Neural progenitor cell (in vitro differentiated cells): ENCODE measurements at regions not wholly inside any gene's neighbourhood (a gene's known extent, or its start where the extent isn't known, plus 50 kb on each side); places are given as distances from the start of the nearest gene placed in this dataset.
A peak's percentile ranks its signal among the peaks of the same experiment; 100 is the strongest.

Experiments used
- DNase-seq: peaks from one replicate; pipeline ENCODE4 v3.0.0-alpha.2; 2016; ENCODE audit warnings: low spot score
- H2AFZ ChIP-seq: fragments of 200-600 bp; sonication (generic); replicated peaks from 2 replicates; pipeline ENCODE4 v1.6.1; 2016; ENCODE audit warnings: antibody characterized with exemption
- H3F3A ChIP-seq: fragments of 200-600 bp; sonication (generic); 2 replicates; pipeline ENCODE4 v1.6.1; 2016; ENCODE audit warnings: antibody characterized with exemption, low read depth
- H3K27ac ChIP-seq: fragments of 200-600 bp; sonication (generic); 2 replicates; pipeline ENCODE4 v1.5.1; 2016; ENCODE audit warnings: mild to moderate bottlenecking
- H3K27me3 ChIP-seq: fragments of 200-600 bp; sonication (generic); 2 replicates; pipeline ENCODE4 v1.6.1; 2016; ENCODE audit warnings: mild to moderate bottlenecking, moderate library complexity
- H3K36me3 ChIP-seq: fragments of 200-600 bp; sonication (generic); 2 replicates; pipeline ENCODE4 v1.5.1; 2016
- H3K4me1 ChIP-seq: fragments of 200-600 bp; sonication (generic); 2 replicates; pipeline ENCODE4 v1.6.1; 2016; ENCODE audit warnings: mixed run types
- H3K4me2 ChIP-seq: fragments of 200-600 bp; sonication (generic); 2 replicates; pipeline ENCODE4 v1.6.1; 2016
- H3K4me3 ChIP-seq: fragments of 200-600 bp; sonication (generic); 2 replicates; pipeline ENCODE4 v1.5.1; 2016
- H3K79me2 ChIP-seq: fragments of 200-600 bp; sonication (generic); 2 replicates; pipeline ENCODE4 v1.6.1; 2016; ENCODE audit warnings: low read depth
- H3K9ac ChIP-seq: fragments of 200-600 bp; sonication (generic); 2 replicates; pipeline ENCODE4 v1.6.1; 2016
- H3K9me3 ChIP-seq: fragments of 200-600 bp; sonication (generic); 2 replicates; pipeline ENCODE4 v1.5.1; 2016; ENCODE audit warnings: low read depth
- H4K20me1 ChIP-seq: fragments of 200-600 bp; sonication (generic); 2 replicates; pipeline ENCODE4 v1.6.1; 2016; ENCODE audit warnings: low read depth
- H3K27ac Mint-ChIP-seq: 3 replicates; pipeline ENCODE4 v1.8.0; 2021; ENCODE audit warnings: mixed read lengths
- H3K27me3 Mint-ChIP-seq: 2 replicates; pipeline ENCODE4 v1.8.0; 2022; ENCODE audit warnings: low read depth, mild to moderate bottlenecking, inconsistent platforms, moderate library complexity, mixed read lengths; ENCODE audit not compliant: insufficient read depth
- H3K36me3 Mint-ChIP-seq: 3 replicates; pipeline ENCODE4 v1.8.0; 2021; ENCODE audit warnings: mixed read lengths
- H3K4me1 Mint-ChIP-seq: 3 replicates; pipeline ENCODE4 v1.8.0; 2021; ENCODE audit warnings: mixed read lengths
- H3K4me3 Mint-ChIP-seq: 3 replicates; pipeline ENCODE4 v1.8.0; 2021; ENCODE audit warnings: mild to moderate bottlenecking, moderate library complexity, mixed read lengths
- H3K9me3 Mint-ChIP-seq: 3 replicates; pipeline ENCODE4 v1.8.0; 2020; ENCODE audit warnings: mixed read lengths
- CTCF ChIP-seq: fragments of 200-600 bp; sonication (generic); IDR thresholded peaks from 2 replicates; pipeline ENCODE4 v1.5.1; 2017; ENCODE audit warnings: antibody characterized with exemption, mild to moderate bottlenecking
- EZH2 ChIP-seq: fragments of 200-600 bp; sonication (generic); IDR thresholded peaks from 2 replicates; pipeline ENCODE4 v1.6.1; 2017; ENCODE audit warnings: antibody characterized with exemption, mild to moderate bottlenecking, moderate library complexity
- EZH2phosphoT487 ChIP-seq: fragments of 200-600 bp; sonication (generic); IDR thresholded peaks from 2 replicates; pipeline ENCODE4 v1.6.1; 2017; ENCODE audit warnings: antibody characterized with exemption

DNA sequence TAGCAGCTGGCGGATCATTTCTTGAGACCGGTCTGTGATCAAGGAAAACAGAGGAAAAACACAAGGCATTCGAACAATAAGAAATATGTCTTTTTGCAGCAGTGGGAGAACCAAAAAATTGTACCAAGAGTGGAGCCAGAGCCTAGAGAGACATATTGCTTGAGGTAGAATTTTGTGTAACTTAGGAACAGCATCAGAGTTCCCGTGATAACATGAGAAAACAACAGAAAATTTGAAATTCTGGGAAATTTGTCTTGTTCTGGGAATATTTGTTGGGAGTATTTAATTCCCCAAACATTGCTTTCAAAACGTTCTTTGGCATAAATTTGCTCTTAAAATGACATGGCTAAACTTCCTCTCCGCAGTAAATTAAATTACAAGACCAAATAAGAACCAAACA, 267.5 kb downstream of the GPD2 start:
- no peak overlapping the region for H3K9ac ChIP-seq
- no peak for DNase-seq
- no peaks in the 10 kb centered on the region for H3K79me2 ChIP-seq
- H3K9me3 Mint-ChIP-seq: no peaks in the 10 kb centered on the region
- no peaks in the 10 kb centered on the region for H3K36me3 Mint-ChIP-seq
- no peak overlapping the region for H3K27ac Mint-ChIP-seq
- TF ChIP-seq EZH2: no peak
- no peak for TF ChIP-seq CTCF
- TF ChIP-seq EZH2phosphoT487: no peak
- no peaks in the 10 kb centered on the region for H3F3A ChIP-seq
- no peaks in the 10 kb centered on the region for H4K20me1 ChIP-seq
- no peaks in the 10 kb centered on the region for H3K27me3 Mint-ChIP-seq
- no peak overlapping the region for H3K4me2 ChIP-seq
- H3K9me3 ChIP-seq: no peaks in the 10 kb centered on the region
- H3K4me1 Mint-ChIP-seq: no peaks in the 10 kb centered on the region
- H3K27me3 ChIP-seq: no peaks in the 10 kb centered on the region
- no peaks in the 10 kb centered on the region for H3K36me3 ChIP-seq
- no peaks in the 10 kb centered on the region for H3K4me1 ChIP-seq
- H3K4me3 Mint-ChIP-seq: no peak overlapping the region
- no peak overlapping the region for H2AFZ ChIP-seq
- H3K27ac ChIP-seq: no peak overlapping the region
- H3K4me3 ChIP-seq: no peak overlapping the region

- TF ChIP-seq EZH2phosphoT487 (no peak), CTCF (no peak)
- H3F3A ChIP-seq: no peaks in the 10 kb centered on the region
- Mint-ChIP-seq H3K36me3 (no peaks in the 10 kb centered on the region), H3K27ac (no peak overlapping the region), H3K27me3 (no peaks in the 10 kb centered on the region), H3K9me3 (no peaks in the 10 kb centered on the region), H3K4me1 (no peaks in the 10 kb centered on the region), H3K4me3 (no peak overlapping the region)
- no peak overlapping the region for H3K4me3 ChIP-seq
- no peak for DNase-seq
- no peak overlapping the region for H3K27ac ChIP-seq
- H3K36me3 ChIP-seq: no peaks in the 10 kb centered on the region
- H4K20me1 ChIP-seq: no peaks in the 10 kb centered on the region
- no peaks in the 10 kb centered on the region for H3K9me3 ChIP-seq
- H2AFZ ChIP-seq: no peak overlapping the region
- H3K27me3 ChIP-seq: no peaks in the 10 kb centered on the region
- H3K4me1 ChIP-seq: no peaks in the 10 kb centered on the region
- H3K9ac ChIP-seq: no peak overlapping the region
- no peaks in the 10 kb centered on the region for H3K79me2 ChIP-seq
- H3K4me2 ChIP-seq: no peak overlapping the region
Observed at GRCh38 chr2:156704132-156704531, 268.0 kb downstream of the GPD2 start.

DNA sequence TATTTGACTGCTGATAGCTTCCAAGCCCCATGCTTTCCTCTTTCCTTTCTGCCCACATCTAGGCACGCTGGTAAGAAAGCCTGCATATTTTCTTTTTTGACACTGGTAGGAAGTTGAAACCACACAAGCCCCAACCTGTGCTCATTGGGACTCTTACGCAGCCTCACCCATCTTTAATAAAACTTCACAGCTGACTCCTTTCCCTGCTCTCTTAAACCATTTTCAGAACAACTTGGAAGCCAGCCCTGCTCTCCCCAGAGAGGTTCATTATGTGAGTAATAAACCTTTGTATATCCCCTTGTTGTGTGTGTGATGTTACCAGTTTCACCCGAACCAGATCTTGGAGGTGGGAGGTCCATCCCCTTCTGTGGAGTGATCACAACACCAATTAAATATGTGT, 268.4 kb downstream of the GPD2 start:
- H2AFZ ChIP-seq: no peak overlapping the region
- no peaks in the 10 kb centered on the region for H3K79me2 ChIP-seq
- no peaks in the 10 kb centered on the region for H3K9me3 ChIP-seq
- H3K4me2 ChIP-seq: no peak overlapping the region
- H3K27me3 Mint-ChIP-seq: no peaks in the 10 kb centered on the region
- no peak overlapping the region for H3K27ac Mint-ChIP-seq
- no peak overlapping the region for H3K27ac ChIP-seq
- no peaks in the 10 kb centered on the region for H3K36me3 ChIP-seq
- no peak for DNase-seq
- no peak for TF ChIP-seq EZH2phosphoT487
- no peak for TF ChIP-seq EZH2
- TF ChIP-seq CTCF: no peak
- H3K27me3 ChIP-seq: no peaks in the 10 kb centered on the region
- H3K36me3 Mint-ChIP-seq: no peaks in the 10 kb centered on the region
- no peak overlapping the region for H3K4me3 Mint-ChIP-seq
- H3F3A ChIP-seq: no peaks in the 10 kb centered on the region
- H3K9ac ChIP-seq: no peak overlapping the region
- H3K4me1 ChIP-seq: no peaks in the 10 kb centered on the region
- H4K20me1 ChIP-seq: no peaks in the 10 kb centered on the region
- no peaks in the 10 kb centered on the region for H3K4me1 Mint-ChIP-seq
- no peaks in the 10 kb centered on the region for H3K9me3 Mint-ChIP-seq
- H3K4me3 ChIP-seq: no peak overlapping the region

GRCh38 chr2:156706576-156706975, 270.4 kb downstream of the GPD2 start:
- peak overlapping the region; percentile 24 for H2AFZ ChIP-seq
- no peaks in the 10 kb centered on the region for H3K27me3 ChIP-seq
- no peak overlapping the region for H3K27ac Mint-ChIP-seq
- H3K4me1 ChIP-seq: no peaks in the 10 kb centered on the region
- no peaks in the 10 kb centered on the region for H3K27me3 Mint-ChIP-seq
- no peaks in the 10 kb centered on the region for H3F3A ChIP-seq
- TF ChIP-seq CTCF (no peak), EZH2 (no peak), EZH2phosphoT487 (no peak)
- no peak overlapping the region for H3K27ac ChIP-seq
- no peak overlapping the region for H3K4me2 ChIP-seq
- no peaks in the 10 kb centered on the region for H3K36me3 Mint-ChIP-seq
- no peaks in the 10 kb centered on the region for H3K79me2 ChIP-seq
- DNase-seq: no peak
- no peaks in the 10 kb centered on the region for H3K36me3 ChIP-seq
- H3K4me1 Mint-ChIP-seq: no peaks in the 10 kb centered on the region
- H3K9me3 ChIP-seq: no peaks in the 10 kb centered on the region
- no peak overlapping the region for H3K4me3 ChIP-seq
- peaks cover 3% of the 10 kb centered on the region for H3K9me3 Mint-ChIP-seq
- no peak overlapping the region for H3K9ac ChIP-seq
- H3K4me3 Mint-ChIP-seq: no peak overlapping the region
- no peaks in the 10 kb centered on the region for H4K20me1 ChIP-seq
